ENCODE measurements at regions not wholly inside any gene's neighbourhood (a gene's known extent, or its start where the extent isn't known, plus 50 kb on each side); places are given as distances from the start of the nearest gene placed in this dataset.

DNA sequence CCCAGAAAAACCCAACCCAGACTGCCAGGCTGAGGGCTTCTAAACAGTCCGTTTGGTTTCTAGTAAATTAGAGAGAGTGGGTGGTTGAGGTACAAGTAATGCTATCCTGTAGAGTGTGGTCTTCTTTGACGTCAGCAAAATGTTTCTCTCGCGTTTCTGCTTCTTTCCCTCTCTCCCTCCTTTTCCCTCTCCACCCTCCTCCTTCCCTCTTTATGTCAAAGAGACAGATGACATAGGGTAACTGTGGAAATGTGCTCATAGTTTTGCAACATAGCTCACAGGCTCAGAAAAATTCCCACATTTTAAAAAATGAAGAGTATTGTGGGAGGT lies 158.3 kb downstream of the TOMM20 start:
- Histone ChIP-seq H3K9ac (ENCODE audit: control insufficient read depth, extremely low read depth, insufficient read depth, low read length) (peak overlapping the region; percentile 52), H2AFZ (ENCODE audit: control insufficient read depth, low read length) (peak overlapping the region; percentile 9), H4K20me1 (ENCODE audit: control insufficient read depth, extremely low read depth, insufficient read depth, low read length) (no peaks in the 10 kb centered on the region), H3K4me3 (ENCODE audit: control insufficient read depth in 2 of 3, extremely low read depth in 1 of 3, insufficient read depth in 2 of 3, low read depth in 1 of 3, low read length in 3 of 3) (no peak overlapping the region), H3K79me2 (ENCODE audit: control insufficient read depth, insufficient read depth, low read length) (no peaks in the 10 kb centered on the region), H3K27ac (ENCODE audit: control insufficient read depth, insufficient read depth, low read length) (peak overlapping the region; percentile 66), H3K9me3 (ENCODE audit: control insufficient read depth, low read depth, low read length) (no peaks in the 10 kb centered on the region), H3K4me1 (ENCODE audit: control insufficient read depth, extremely low read depth, insufficient read depth, low read length) (peaks cover 37% of the 10 kb centered on the region), H3K27me3 (ENCODE audit: control insufficient read depth, extremely low read depth, insufficient read depth, low read length) (no peaks in the 10 kb centered on the region), H3K9me1 (ENCODE audit: control insufficient read depth, extremely low read depth, insufficient read depth, low read length) (no peaks in the 10 kb centered on the region), H3K36me3 (ENCODE audit: control insufficient read depth in 2 of 2, extremely low read depth in 1 of 2, insufficient read depth in 2 of 2, low read length in 2 of 2) (no peaks in the 10 kb centered on the region), H3K4me2 (ENCODE audit: control insufficient read depth, extremely low read depth, insufficient read depth, low read depth, low read length) (peak overlapping the region; percentile 68)
- TF ChIP-seq, protein P1, sequence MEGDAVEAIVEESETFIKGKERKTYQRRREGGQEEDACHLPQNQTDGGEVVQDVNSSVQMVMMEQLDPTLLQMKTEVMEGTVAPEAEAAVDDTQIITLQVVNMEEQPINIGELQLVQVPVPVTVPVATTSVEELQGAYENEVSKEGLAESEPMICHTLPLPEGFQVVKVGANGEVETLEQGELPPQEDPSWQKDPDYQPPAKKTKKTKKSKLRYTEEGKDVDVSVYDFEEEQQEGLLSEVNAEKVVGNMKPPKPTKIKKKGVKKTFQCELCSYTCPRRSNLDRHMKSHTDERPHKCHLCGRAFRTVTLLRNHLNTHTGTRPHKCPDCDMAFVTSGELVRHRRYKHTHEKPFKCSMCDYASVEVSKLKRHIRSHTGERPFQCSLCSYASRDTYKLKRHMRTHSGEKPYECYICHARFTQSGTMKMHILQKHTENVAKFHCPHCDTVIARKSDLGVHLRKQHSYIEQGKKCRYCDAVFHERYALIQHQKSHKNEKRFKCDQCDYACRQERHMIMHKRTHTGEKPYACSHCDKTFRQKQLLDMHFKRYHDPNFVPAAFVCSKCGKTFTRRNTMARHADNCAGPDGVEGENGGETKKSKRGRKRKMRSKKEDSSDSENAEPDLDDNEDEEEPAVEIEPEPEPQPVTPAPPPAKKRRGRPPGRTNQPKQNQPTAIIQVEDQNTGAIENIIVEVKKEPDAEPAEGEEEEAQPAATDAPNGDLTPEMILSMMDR (optimal IDR thresholded peaks at IDR 0.05 in 1 of 3, IDR thresholded peaks at IDR 0.05 in 1 of 3, conservative IDR thresholded peaks at IDR 0.05 in 1 of 3; ENCODE audit: extremely low read depth in 1 of 3, insufficient read depth in 2 of 3, low read length in 3 of 3), result no peak
- TF ChIP-seq EZH2 (IDR thresholded peaks at IDR 0.05; ENCODE audit: low read length), result no peak
- dilution Hi-C loops (cut with MboI; ENCODE audit: extremely low pct_ligation_motif_present, low sequenced_read_pairs), result loop anchor here (10.0 kb wide), 1 partner anchor 104 kb away; no protein-coding TSS in a partner anchor
- no peak for FAIRE-seq
- DNase-seq (ENCODE audit: low read depth, low spot score), result no peak

DNA sequence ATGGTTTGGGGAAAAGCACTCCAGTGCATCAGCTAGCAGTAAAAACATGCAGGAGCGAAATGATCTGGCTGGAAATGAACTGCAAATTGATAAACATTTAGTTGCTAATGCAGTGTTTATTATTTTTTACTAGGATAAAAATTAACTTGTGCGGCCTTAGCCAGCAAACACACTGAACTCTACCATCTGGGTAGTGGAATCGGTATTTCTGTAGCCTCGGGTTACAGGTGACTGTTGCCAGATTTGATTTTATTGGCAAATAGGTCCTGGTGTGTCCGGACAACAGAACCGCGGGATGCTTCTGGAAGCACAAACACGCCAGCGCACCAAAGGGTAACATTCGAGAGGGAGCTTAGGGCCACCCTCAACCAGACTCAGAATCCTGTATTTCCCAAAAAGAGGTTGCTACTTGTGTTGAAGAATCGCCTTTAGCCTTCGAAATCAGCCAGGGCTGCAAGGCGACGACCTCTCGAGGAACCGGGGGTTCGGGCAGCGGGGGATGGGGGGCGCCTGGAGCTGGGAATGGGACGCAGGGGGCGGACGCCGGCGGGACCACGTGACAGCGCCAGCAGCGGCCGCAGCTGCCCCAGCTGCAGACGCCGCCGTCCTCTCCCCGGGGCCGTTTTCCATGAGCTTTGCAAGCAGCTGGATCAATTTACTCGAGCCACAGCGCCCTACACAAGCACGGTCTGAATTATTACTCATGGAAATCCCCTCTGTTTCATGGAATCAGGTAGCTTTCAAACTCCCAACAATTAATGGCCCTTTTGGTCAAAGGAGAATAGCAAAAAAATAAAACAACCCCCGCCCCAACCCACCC lies 158.8 kb downstream of the TOMM20 start:
- no peaks in the 10 kb centered on the region for H3K79me2 ChIP-seq (ENCODE audit: control insufficient read depth, insufficient read depth, low read length)
- peaks cover 31% of the 10 kb centered on the region for H3K4me1 ChIP-seq (ENCODE audit: control insufficient read depth, extremely low read depth, insufficient read depth, low read length)
- peak overlapping the region; percentile 68 for H3K4me2 ChIP-seq (ENCODE audit: control insufficient read depth, extremely low read depth, insufficient read depth, low read depth, low read length)
- peak overlapping the region; percentile 27 for H3K27ac ChIP-seq (ENCODE audit: control insufficient read depth, insufficient read depth, low read length)
- dilution Hi-C loops (cut with MboI; ENCODE audit: extremely low pct_ligation_motif_present, low sequenced_read_pairs), result loop anchor here (10.0 kb wide), 1 partner anchor 105 kb away; no protein-coding TSS in a partner anchor
- H3K36me3 ChIP-seq (ENCODE audit: control insufficient read depth in 2 of 2, extremely low read depth in 1 of 2, insufficient read depth in 2 of 2, low read length in 2 of 2), result no peaks in the 10 kb centered on the region
- peak overlapping the region in 2 of 3 experiments; percentile 20 to 29 for H3K4me3 ChIP-seq (ENCODE audit: control insufficient read depth in 2 of 3, extremely low read depth in 1 of 3, insufficient read depth in 2 of 3, low read depth in 1 of 3, low read length in 3 of 3)
- DNase-seq (ENCODE audit: low read depth, low spot score) (no peak), FAIRE-seq (no peak)
- H3K9me1 ChIP-seq (ENCODE audit: control insufficient read depth, extremely low read depth, insufficient read depth, low read length), result no peaks in the 10 kb centered on the region
- TF ChIP-seq, protein P1 (optimal IDR thresholded peaks at IDR 0.05 in 1 of 3, IDR thresholded peaks at IDR 0.05 in 1 of 3, conservative IDR thresholded peaks at IDR 0.05 in 1 of 3; ENCODE audit: extremely low read depth in 1 of 3, insufficient read depth in 2 of 3, low read length in 3 of 3), result no peak
- TF ChIP-seq EZH2 (IDR thresholded peaks at IDR 0.05; ENCODE audit: low read length), result no peak
- H3K9me3 ChIP-seq (ENCODE audit: control insufficient read depth, low read depth, low read length), result no peaks in the 10 kb centered on the region
- peak overlapping the region; percentile 52 for H3K9ac ChIP-seq (ENCODE audit: control insufficient read depth, extremely low read depth, insufficient read depth, low read length)
- H2AFZ ChIP-seq (ENCODE audit: control insufficient read depth, low read length), result peak overlapping the region; percentile 90
- H4K20me1 ChIP-seq (ENCODE audit: control insufficient read depth, extremely low read depth, insufficient read depth, low read length), result no peaks in the 10 kb centered on the region
- H3K27me3 ChIP-seq (ENCODE audit: control insufficient read depth, extremely low read depth, insufficient read depth, low read length), result no peaks in the 10 kb centered on the region
